ENCODE measurements at regions not wholly inside any gene's neighbourhood (a gene's known extent, or its start where the extent isn't known, plus 50 kb on each side); places are given as distances from the start of the nearest gene placed in this dataset.

- H3K4me1 ChIP-seq (ENCODE audit: control insufficient read depth in 4 of 4, insufficient read depth in 4 of 4, low read length in 3 of 4) = peaks cover 0 to 5% (median 0%) of the 10 kb centered on the region in 4 donors
- H3K27ac ChIP-seq (ENCODE audit: low read depth in 1 of 2, low read length in 2 of 2) = no peak overlapping the region
- WGBS = 95% methylated on average over 3 of the region's 3 CpGs
- no peaks in the 10 kb centered on the region for H3K27me3 ChIP-seq (ENCODE audit: control insufficient read depth in 4 of 4, insufficient read depth in 4 of 4, low read length in 3 of 4)
- H3K9me3 ChIP-seq (ENCODE audit: control insufficient read depth in 4 of 4, low read length in 3 of 4) = no peaks in the 10 kb centered on the region
- no peaks in the 10 kb centered on the region for H3K36me3 ChIP-seq (ENCODE audit: control insufficient read depth in 4 of 4, insufficient read depth in 3 of 4, low read depth in 1 of 4, low read length in 3 of 4)
- no peak overlapping the region for H3K4me3 ChIP-seq (ENCODE audit: low read depth in 1 of 3, low read length in 3 of 3)
- no peak for DNase-seq (ENCODE audit: low spot score)
- no peak overlapping the region for H3K9ac ChIP-seq (ENCODE audit: low read depth in 1 of 2, low read length in 2 of 2)
- no peak for TF ChIP-seq ATF3 (IDR thresholded peaks at IDR 0.05)
- TF ChIP-seq RAD21 (IDR thresholded peaks at IDR 0.05) = no peak
- TF ChIP-seq FOXA1 (IDR thresholded peaks at IDR 0.05) = no peak
- TF ChIP-seq NR2F2 (IDR thresholded peaks at IDR 0.05) = no peak
- TF ChIP-seq YY1 (IDR thresholded peaks at IDR 0.05) = no peak
- TF ChIP-seq RXRA (IDR thresholded peaks at IDR 0.05) = no peak
- no peak for TF ChIP-seq HNF4G (IDR thresholded peaks at IDR 0.05)
- no peak for TF ChIP-seq HNF4A (conservative IDR thresholded peaks at IDR 0.05)
- no peak for TF ChIP-seq JUND (IDR thresholded peaks at IDR 0.05)
- no peak for TF ChIP-seq GABPA (IDR thresholded peaks at IDR 0.05 in 1 of 2, conservative IDR thresholded peaks at IDR 0.05 in 1 of 2)
- no peak for TF ChIP-seq SP1 (IDR thresholded peaks at IDR 0.05)
- no peak for TF ChIP-seq FOXA2 (IDR thresholded peaks at IDR 0.05)
- TF ChIP-seq, protein P1, sequence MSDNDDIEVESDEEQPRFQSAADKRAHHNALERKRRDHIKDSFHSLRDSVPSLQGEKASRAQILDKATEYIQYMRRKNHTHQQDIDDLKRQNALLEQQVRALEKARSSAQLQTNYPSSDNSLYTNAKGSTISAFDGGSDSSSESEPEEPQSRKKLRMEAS (IDR thresholded peaks at IDR 0.05) = no peak
- TF ChIP-seq EGR1 (IDR thresholded peaks at IDR 0.05; ENCODE audit: low read depth in 2 of 2) = no peak
- TF ChIP-seq, protein P2, sequence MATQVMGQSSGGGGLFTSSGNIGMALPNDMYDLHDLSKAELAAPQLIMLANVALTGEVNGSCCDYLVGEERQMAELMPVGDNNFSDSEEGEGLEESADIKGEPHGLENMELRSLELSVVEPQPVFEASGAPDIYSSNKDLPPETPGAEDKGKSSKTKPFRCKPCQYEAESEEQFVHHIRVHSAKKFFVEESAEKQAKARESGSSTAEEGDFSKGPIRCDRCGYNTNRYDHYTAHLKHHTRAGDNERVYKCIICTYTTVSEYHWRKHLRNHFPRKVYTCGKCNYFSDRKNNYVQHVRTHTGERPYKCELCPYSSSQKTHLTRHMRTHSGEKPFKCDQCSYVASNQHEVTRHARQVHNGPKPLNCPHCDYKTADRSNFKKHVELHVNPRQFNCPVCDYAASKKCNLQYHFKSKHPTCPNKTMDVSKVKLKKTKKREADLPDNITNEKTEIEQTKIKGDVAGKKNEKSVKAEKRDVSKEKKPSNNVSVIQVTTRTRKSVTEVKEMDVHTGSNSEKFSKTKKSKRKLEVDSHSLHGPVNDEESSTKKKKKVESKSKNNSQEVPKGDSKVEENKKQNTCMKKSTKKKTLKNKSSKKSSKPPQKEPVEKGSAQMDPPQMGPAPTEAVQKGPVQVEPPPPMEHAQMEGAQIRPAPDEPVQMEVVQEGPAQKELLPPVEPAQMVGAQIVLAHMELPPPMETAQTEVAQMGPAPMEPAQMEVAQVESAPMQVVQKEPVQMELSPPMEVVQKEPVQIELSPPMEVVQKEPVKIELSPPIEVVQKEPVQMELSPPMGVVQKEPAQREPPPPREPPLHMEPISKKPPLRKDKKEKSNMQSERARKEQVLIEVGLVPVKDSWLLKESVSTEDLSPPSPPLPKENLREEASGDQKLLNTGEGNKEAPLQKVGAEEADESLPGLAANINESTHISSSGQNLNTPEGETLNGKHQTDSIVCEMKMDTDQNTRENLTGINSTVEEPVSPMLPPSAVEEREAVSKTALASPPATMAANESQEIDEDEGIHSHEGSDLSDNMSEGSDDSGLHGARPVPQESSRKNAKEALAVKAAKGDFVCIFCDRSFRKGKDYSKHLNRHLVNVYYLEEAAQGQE (IDR thresholded peaks at IDR 0.05) = no peak
- TF ChIP-seq TAF1 (conservative IDR thresholded peaks at IDR 0.05) = no peak
- TF ChIP-seq, protein P3, sequence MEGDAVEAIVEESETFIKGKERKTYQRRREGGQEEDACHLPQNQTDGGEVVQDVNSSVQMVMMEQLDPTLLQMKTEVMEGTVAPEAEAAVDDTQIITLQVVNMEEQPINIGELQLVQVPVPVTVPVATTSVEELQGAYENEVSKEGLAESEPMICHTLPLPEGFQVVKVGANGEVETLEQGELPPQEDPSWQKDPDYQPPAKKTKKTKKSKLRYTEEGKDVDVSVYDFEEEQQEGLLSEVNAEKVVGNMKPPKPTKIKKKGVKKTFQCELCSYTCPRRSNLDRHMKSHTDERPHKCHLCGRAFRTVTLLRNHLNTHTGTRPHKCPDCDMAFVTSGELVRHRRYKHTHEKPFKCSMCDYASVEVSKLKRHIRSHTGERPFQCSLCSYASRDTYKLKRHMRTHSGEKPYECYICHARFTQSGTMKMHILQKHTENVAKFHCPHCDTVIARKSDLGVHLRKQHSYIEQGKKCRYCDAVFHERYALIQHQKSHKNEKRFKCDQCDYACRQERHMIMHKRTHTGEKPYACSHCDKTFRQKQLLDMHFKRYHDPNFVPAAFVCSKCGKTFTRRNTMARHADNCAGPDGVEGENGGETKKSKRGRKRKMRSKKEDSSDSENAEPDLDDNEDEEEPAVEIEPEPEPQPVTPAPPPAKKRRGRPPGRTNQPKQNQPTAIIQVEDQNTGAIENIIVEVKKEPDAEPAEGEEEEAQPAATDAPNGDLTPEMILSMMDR (IDR thresholded peaks at IDR 0.05; ENCODE audit: low read depth, low read length, missing input control) = no peak
- TF ChIP-seq ZBTB33 (IDR thresholded peaks at IDR 0.05) = no peak
Measured at GRCh38 chr1:238323490-238323889, 432.8 kb upstream of the ZP4 start.
